SK-N-SH (cell line): ENCODE measurements at regions not wholly inside any gene's neighbourhood (a gene's known extent, or its start where the extent isn't known, plus 50 kb on each side); places are given as distances from the start of the nearest gene placed in this dataset.

Source experiments
- CTCF ChIA-PET: fragments of 300-600, 350-600 bp; formaldehyde crosslinking; extraction: SDS; loops from one replicate; lab custom pipeline; 2021; lab: Yijun Ruan, JAX
- POLR2A ChIA-PET: fragments of 350-600 bp; sonication (Branson Sonifier 250); formaldehyde crosslinking; extraction: SDS; loops from one replicate; lab custom pipeline; 2020; ENCODE audit warnings: antibody characterized with exemption, inconsistent platforms; lab: Yijun Ruan, JAX
- DNase-seq: peaks from one replicate; pipeline ENCODE4 v3.0.0; 2012
- H2AFZ ChIP-seq: fragments of 200-600 bp; sonication (generic); 2 replicates; pipeline ENCODE4 v1.8.1; 2016; ENCODE audit warnings: antibody characterized with exemption, mild to moderate bottlenecking, low read depth
- H3F3A ChIP-seq: fragments of 200-600 bp; sonication (generic); replicated peaks from 2 replicates; pipeline ENCODE3; 2016; ENCODE audit warnings: antibody characterized with exemption, mild to moderate bottlenecking; ENCODE audit not compliant: insufficient read depth
- H3K27ac ChIP-seq, 2 experiments: fragments of 200-500 bp in 1 of 2; fragments of 200-600 bp in 1 of 2; sonication (Bioruptor generic) in 1 of 2; sonication (generic), shearing (Covaris generic) in 1 of 2; 2 replicates each; pipeline versions ENCODE4 v1.5.1 to v1.6.1; 2014 to 2016; ENCODE audit warnings: low read depth in 2 of 2, inconsistent platforms in 1 of 2, low read length in 1 of 2, mild to moderate bottlenecking in 1 of 2, mixed read lengths in 1 of 2
- H3K27me3 ChIP-seq: fragments of 200-600 bp; sonication (generic), shearing (Covaris generic); 2 replicates; pipeline ENCODE4 v1.6.1; 2016; ENCODE audit warnings: mixed run types; ENCODE audit not compliant: insufficient read depth
- H3K36me3 ChIP-seq, 2 experiments: fragments of 200-500 bp in 1 of 2; fragments of 200-600 bp in 1 of 2; sonication (Bioruptor generic) in 1 of 2; sonication (generic) in 1 of 2; replicated peaks in 1 of 2; 2 replicates each; pipeline versions ENCODE3 to v1.5.1; 2014 to 2016; ENCODE audit warnings: low read length in 1 of 2, mild to moderate bottlenecking in 1 of 2; ENCODE audit not compliant: insufficient read depth in 2 of 2, control insufficient read depth in 1 of 2
- H3K4me1 ChIP-seq, 2 experiments: fragments of 200-500 bp in 1 of 2; fragments of 200-600 bp in 1 of 2; sonication (Bioruptor generic) in 1 of 2; sonication (generic), shearing (Covaris generic) in 1 of 2; 2 replicates each; pipeline versions ENCODE4 v1.5.1 to v1.6.1; 2014 to 2016; ENCODE audit warnings: low read depth in 1 of 2, low read length in 1 of 2, mixed run types in 1 of 2; ENCODE audit not compliant: insufficient read depth in 2 of 2, control insufficient read depth in 1 of 2
- H3K4me2 ChIP-seq: fragments of 200-600 bp; sonication (generic), shearing (Covaris generic); 2 replicates; pipeline ENCODE4 v1.6.1; 2017; ENCODE audit warnings: mixed run types
- H3K4me3 ChIP-seq, 2 experiments: fragments of 200-500 bp in 1 of 2; fragments of 200-600 bp in 1 of 2; sonication (Bioruptor generic) in 1 of 2; sonication (generic), shearing (Covaris generic) in 1 of 2; 2 replicates each; pipeline versions ENCODE4 v1.5.1 to v1.8.1; 2014 to 2016; ENCODE audit warnings: low read depth in 2 of 2, inconsistent platforms in 1 of 2, low read length in 1 of 2, mild to moderate bottlenecking in 1 of 2, mixed read lengths in 1 of 2, moderate library complexity in 1 of 2
- H3K79me2 ChIP-seq: fragments of 200-600 bp; sonication (generic); 2 replicates; pipeline ENCODE4 v1.8.1; 2017; ENCODE audit warnings: mild to moderate bottlenecking; ENCODE audit not compliant: insufficient read depth
- H3K9ac ChIP-seq: fragments of 200-600 bp; sonication (generic); 2 replicates; pipeline ENCODE4 v1.6.1; 2017; ENCODE audit warnings: mixed run types
- H3K9me2 ChIP-seq: fragments of 200-600 bp; sonication (generic); 2 replicates; pipeline ENCODE4 v1.6.1; 2017; ENCODE audit warnings: mixed run types
- H3K9me3 ChIP-seq: fragments of 200-600 bp; sonication (generic); 2 replicates; pipeline ENCODE4 v1.6.1; 2017; ENCODE audit warnings: mixed run types, mild to moderate bottlenecking, moderate library complexity
- H4K20me1 ChIP-seq: fragments of 200-600 bp; sonication (generic); 2 replicates; pipeline ENCODE4 v1.6.1; 2017; ENCODE audit warnings: mild to moderate bottlenecking, mixed run types; ENCODE audit not compliant: insufficient read depth
- CTCF ChIP-seq: fragments of 200-600 bp; sonication (generic); IDR thresholded peaks from 2 replicates; pipeline ENCODE4 v1.6.1; 2017; ENCODE audit warnings: antibody characterized with exemption, mild to moderate bottlenecking, moderate library complexity
- EP300 ChIP-seq, 2 experiments: IDR thresholded peaks; 2 replicates each; pipeline versions ENCODE4 v1.4.0 to v1.6.1; 2012; ENCODE audit warnings: borderline replicate concordance in 1 of 2, low read depth in 1 of 2, low read length in 1 of 2
- EZH2phosphoT487 ChIP-seq: fragments of 200-600 bp; sonication (generic); IDR thresholded peaks from 2 replicates; pipeline ENCODE4 v1.6.1; 2017; ENCODE audit warnings: low read depth, mixed run types, mild to moderate bottlenecking, antibody characterized with exemption, moderate library complexity, borderline replicate concordance
- FOSL2 ChIP-seq: IDR thresholded peaks from 2 replicates; pipeline ENCODE4 v1.4.0; 2012; ENCODE audit warnings: low read depth, mild to moderate bottlenecking, moderate library complexity, borderline replicate concordance
- FOXJ3 ChIP-seq: sonication (generic); formaldehyde crosslinking; IDR thresholded peaks from 2 replicates; pipeline ENCODE4 v1.5.1; 2020; ENCODE audit warnings: mild to moderate bottlenecking, missing genetic modification reagents
- FOXM1 ChIP-seq: IDR thresholded peaks from 2 replicates; pipeline ENCODE4 v1.4.0; 2012; ENCODE audit warnings: low read depth, mild to moderate bottlenecking
- GABPA ChIP-seq: IDR thresholded peaks from 2 replicates; pipeline ENCODE4 v1.4.0; 2012; ENCODE audit warnings: low read depth, mild to moderate bottlenecking
- MAX ChIP-seq: IDR thresholded peaks from 2 replicates; pipeline ENCODE4 v1.4.0; 2012; ENCODE audit warnings: low read depth
- MXI1 ChIP-seq: IDR thresholded peaks from 2 replicates; pipeline ENCODE4 v1.6.1; 2012; ENCODE audit warnings: mild to moderate bottlenecking, low read depth, low read length, improper control_type of control experiment
- NFIC ChIP-seq: IDR thresholded peaks from 2 replicates; pipeline ENCODE4 v1.4.0; 2012; ENCODE audit warnings: borderline replicate concordance
- POLR2AphosphoS5 ChIP-seq: IDR thresholded peaks from 2 replicates; pipeline ENCODE4 v1.6.1; 2012; ENCODE audit warnings: low read depth, low read length
- RAD21 ChIP-seq: IDR thresholded peaks from 2 replicates; pipeline ENCODE4 v1.6.1; 2012; ENCODE audit warnings: mild to moderate bottlenecking, low read length
- RFX5 ChIP-seq: IDR thresholded peaks from 2 replicates; pipeline ENCODE4 v1.6.1; 2012; ENCODE audit warnings: mild to moderate bottlenecking, improper control_type of control experiment, low read length
- SMC3 ChIP-seq: IDR thresholded peaks from 2 replicates; pipeline ENCODE4 v1.6.1; 2012; ENCODE audit warnings: low read depth, low read length, improper control_type of control experiment
- TEAD4 ChIP-seq: IDR thresholded peaks from 2 replicates; pipeline ENCODE4 v1.4.0; 2012; ENCODE audit warnings: mild to moderate bottlenecking, borderline replicate concordance; ENCODE audit not compliant: insufficient read depth
- USF2 ChIP-seq: fragments of 150-350 bp; IDR thresholded peaks from 2 replicates; pipeline ENCODE4 v1.6.1; 2017; ENCODE audit warnings: antibody characterized with exemption, low read length, low read depth, borderline replicate concordance
- YY1 ChIP-seq: IDR thresholded peaks from 2 replicates; pipeline ENCODE4 v1.4.0; 2012; ENCODE audit warnings: low read depth, mild to moderate bottlenecking
- WGBS: methylation state at CpG from one replicate; pipeline ENCODE4 v1.1.6; 2017; ENCODE audit warnings: low lambda C conversion rate; 5-methylcytosine and 5-hydroxymethylcytosine counted together
- TF ChIP-seq, protein P1 (sequence below): fragments of 150-350 bp; IDR thresholded peaks from 2 replicates; pipeline ENCODE4 v1.6.1; 2016; ENCODE audit warnings: mild to moderate bottlenecking, low read depth, low read length
- TF ChIP-seq, protein P2 (sequence below): IDR thresholded peaks from 2 replicates; pipeline ENCODE4 v1.4.0; 2012; ENCODE audit warnings: low read depth, borderline replicate concordance

DNA sequence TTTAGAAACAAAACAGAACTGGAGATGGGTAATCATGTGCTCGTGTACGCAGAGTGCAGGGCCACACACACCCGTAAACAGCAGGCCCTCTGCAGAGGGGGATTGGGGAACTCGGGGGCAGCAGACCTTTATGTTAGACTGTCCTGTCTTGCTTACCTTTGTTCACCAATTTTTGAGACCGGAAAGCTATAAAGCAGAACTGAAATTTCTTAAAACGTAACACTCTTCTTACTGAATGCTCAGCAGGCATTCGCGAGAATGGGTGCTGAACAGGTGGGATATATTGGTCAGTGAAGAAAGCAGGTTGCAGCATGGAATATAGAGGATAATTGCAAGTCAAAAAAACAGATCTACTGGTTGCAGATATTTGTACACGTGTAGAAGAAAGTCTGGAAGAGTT lies 211.1 kb downstream of the BMP7 start:
- H3K79me2 ChIP-seq: no peaks in the 10 kb centered on the region
- ChIA-PET CTCF (no interaction called here), POLR2A (no interaction called here)
- TF ChIP-seq MXI1 (no peak), NFIC (no peak), RFX5 (no peak), FOXM1 (no peak), MAX (no peak), USF2 (no peak), FOXJ3 (no peak), POLR2AphosphoS5 (no peak), YY1 (no peak), CTCF (no peak)
- H3K9me3 ChIP-seq: no peaks in the 10 kb centered on the region
- H3K27ac ChIP-seq: no peak overlapping the region
- no peak overlapping the region for H2AFZ ChIP-seq
- H3K4me2 ChIP-seq: no peak overlapping the region
- H3K36me3 ChIP-seq: no peaks in the 10 kb centered on the region
- no peak overlapping the region for H3K4me3 ChIP-seq
- peaks cover 6% of the 10 kb centered on the region; the same call in 1 of the 2 replicates for H3K27me3 ChIP-seq
- DNase-seq: no peak
- H3K9me2 ChIP-seq: no peaks in the 10 kb centered on the region
- WGBS: 6% methylated on average over 9 of the region's 9 CpGs
- no peak overlapping the region for H3K9ac ChIP-seq
- no peaks in the 10 kb centered on the region for H3F3A ChIP-seq
- H3K4me1 ChIP-seq: no peaks in the 10 kb centered on the region
- no peaks in the 10 kb centered on the region for H4K20me1 ChIP-seq

DNA sequence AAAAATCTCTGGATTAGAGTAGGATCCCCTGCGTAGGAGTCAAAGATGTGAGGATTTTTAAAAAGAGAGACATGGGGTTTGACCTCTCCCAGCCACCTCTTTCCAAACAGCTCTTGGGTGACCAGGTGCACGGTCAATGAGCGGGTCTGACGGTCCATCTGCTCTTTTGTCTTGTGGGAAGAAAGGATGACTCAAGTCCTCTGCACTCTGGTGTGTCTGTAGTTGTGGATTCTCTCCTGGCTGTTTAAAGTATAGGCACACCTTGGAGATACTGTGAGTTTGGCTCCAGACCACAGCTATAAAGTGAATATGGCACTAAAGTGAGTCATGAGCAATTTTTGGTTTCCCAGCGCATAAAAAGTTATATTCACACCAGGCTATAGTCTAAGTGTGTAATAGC lies 209.8 kb downstream of the BMP7 start:
- Histone ChIP-seq H4K20me1 (no peaks in the 10 kb centered on the region), H3K27me3 (peaks cover 19% of the 10 kb centered on the region; the same call in 1 of the 2 replicates), H2AFZ (no peak overlapping the region), H3K4me2 (no peak overlapping the region), H3K9ac (no peak overlapping the region), H3K9me3 (no peaks in the 10 kb centered on the region), H3K9me2 (no peaks in the 10 kb centered on the region), H3K36me3 (no peaks in the 10 kb centered on the region), H3K27ac (no peak overlapping the region), H3F3A (no peaks in the 10 kb centered on the region), H3K4me1 (no peaks in the 10 kb centered on the region), H3K79me2 (no peaks in the 10 kb centered on the region), H3K4me3 (no peak overlapping the region)
- ChIA-PET POLR2A (no interaction called here), CTCF (interaction anchor here (1.1 to 1.2 kb wide), 2 partner anchors 10 to 506 kb away, joined by 4 to 8 read pairs; no protein-coding TSS in a partner anchor)
- no peak for DNase-seq
- WGBS: 52% methylated on average over 5 of the region's 5 CpGs
- TF ChIP-seq POLR2AphosphoS5 (no peak), SMC3 (no peak), EP300 (IDR thresholded peaks at IDR 0.05; ENCODE audit: borderline replicate concordance in 1 of 2, low read depth in 1 of 2, low read length in 1 of 2) (no peak), TEAD4 (no peak), GABPA (no peak), MXI1 (no peak), RAD21 (no peak), EZH2phosphoT487 (no peak), FOSL2 (no peak)
- TF ChIP-seq, protein P1, sequence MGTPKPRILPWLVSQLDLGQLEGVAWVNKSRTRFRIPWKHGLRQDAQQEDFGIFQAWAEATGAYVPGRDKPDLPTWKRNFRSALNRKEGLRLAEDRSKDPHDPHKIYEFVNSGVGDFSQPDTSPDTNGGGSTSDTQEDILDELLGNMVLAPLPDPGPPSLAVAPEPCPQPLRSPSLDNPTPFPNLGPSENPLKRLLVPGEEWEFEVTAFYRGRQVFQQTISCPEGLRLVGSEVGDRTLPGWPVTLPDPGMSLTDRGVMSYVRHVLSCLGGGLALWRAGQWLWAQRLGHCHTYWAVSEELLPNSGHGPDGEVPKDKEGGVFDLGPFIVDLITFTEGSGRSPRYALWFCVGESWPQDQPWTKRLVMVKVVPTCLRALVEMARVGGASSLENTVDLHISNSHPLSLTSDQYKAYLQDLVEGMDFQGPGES: no peak
- TF ChIP-seq, protein P2, sequence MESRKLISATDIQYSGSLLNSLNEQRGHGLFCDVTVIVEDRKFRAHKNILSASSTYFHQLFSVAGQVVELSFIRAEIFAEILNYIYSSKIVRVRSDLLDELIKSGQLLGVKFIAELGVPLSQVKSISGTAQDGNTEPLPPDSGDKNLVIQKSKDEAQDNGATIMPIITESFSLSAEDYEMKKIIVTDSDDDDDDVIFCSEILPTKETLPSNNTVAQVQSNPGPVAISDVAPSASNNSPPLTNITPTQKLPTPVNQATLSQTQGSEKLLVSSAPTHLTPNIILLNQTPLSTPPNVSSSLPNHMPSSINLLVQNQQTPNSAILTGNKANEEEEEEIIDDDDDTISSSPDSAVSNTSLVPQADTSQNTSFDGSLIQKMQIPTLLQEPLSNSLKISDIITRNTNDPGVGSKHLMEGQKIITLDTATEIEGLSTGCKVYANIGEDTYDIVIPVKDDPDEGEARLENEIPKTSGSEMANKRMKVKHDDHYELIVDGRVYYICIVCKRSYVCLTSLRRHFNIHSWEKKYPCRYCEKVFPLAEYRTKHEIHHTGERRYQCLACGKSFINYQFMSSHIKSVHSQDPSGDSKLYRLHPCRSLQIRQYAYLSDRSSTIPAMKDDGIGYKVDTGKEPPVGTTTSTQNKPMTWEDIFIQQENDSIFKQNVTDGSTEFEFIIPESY: no peak
